H1 (cell line): ENCODE measurements at regions not wholly inside any gene's neighbourhood (a gene's known extent, or its start where the extent isn't known, plus 50 kb on each side); places are given as distances from the start of the nearest gene placed in this dataset.

ENCODE experiments used
- CTCF ChIA-PET: fragments of 300-600 bp; sonication (Branson Sonifier 250); formaldehyde crosslinking; loops from one replicate; lab custom pipeline; 2021; ENCODE audit not compliant: partially characterized antibody; lab: Charles Lee
- POLR2A ChIA-PET: fragments of 300-600 bp; sonication (Branson Sonifier 250); formaldehyde crosslinking; loops from one replicate; lab custom pipeline; 2021; ENCODE audit warnings: inconsistent platforms; ENCODE audit not compliant: partially characterized antibody; lab: Charles Lee
- DNase-seq, 2 experiments: peaks; one replicate each; pipeline versions ENCODE4 v3.0.0 to v3.0.0-alpha.2; 2010 to 2022; ENCODE audit warnings: low spot score in 2 of 2, low read depth in 1 of 2, mixed read lengths in 1 of 2
- FAIRE-seq: peaks from 2 replicates; lab custom pipeline; 2011; peaks lifted over from hg19 to GRCh38; lab: Jason Lieb, UNC
- H2AFZ ChIP-seq: 2 replicates; pipeline ENCODE4 v1.8.1; 2012; ENCODE audit warnings: low read length, inconsistent platforms
- H2AK5ac ChIP-seq: 2 replicates; pipeline ENCODE4 v1.6.1; 2013; ENCODE audit warnings: low read depth, low read length
- H2BK120ac ChIP-seq: replicated peaks from 2 replicates; pipeline ENCODE3; 2013; ENCODE audit warnings: low read depth, low read length, inconsistent platforms
- H2BK12ac ChIP-seq: 2 replicates; pipeline ENCODE4 v1.6.1; 2013; ENCODE audit warnings: low read depth, low read length
- H2BK15ac ChIP-seq: 2 replicates; pipeline ENCODE4 v1.6.1; 2013; ENCODE audit warnings: low read length
- H2BK20ac ChIP-seq: 2 replicates; pipeline ENCODE4 v1.6.1; 2013; ENCODE audit warnings: low read length
- H2BK5ac ChIP-seq: 2 replicates; pipeline ENCODE4 v1.6.1; 2013; ENCODE audit warnings: low read depth, low read length
- H3K14ac ChIP-seq: 2 replicates; pipeline ENCODE4 v1.6.1; 2013; ENCODE audit warnings: inconsistent platforms; ENCODE audit not compliant: insufficient read length
- H3K18ac ChIP-seq: 2 replicates; pipeline ENCODE4 v1.6.1; 2013; ENCODE audit warnings: low read length; ENCODE audit errors: extremely low read depth
- H3K23ac ChIP-seq: 2 replicates; pipeline ENCODE4 v1.6.1; 2013; ENCODE audit warnings: inconsistent platforms; ENCODE audit not compliant: insufficient read length
- H3K23me2 ChIP-seq: 2 replicates; pipeline ENCODE4 v1.6.1; 2013; ENCODE audit warnings: low read depth, low read length
- H3K27ac ChIP-seq: 2 replicates; pipeline ENCODE4 v1.6.1; 2011; ENCODE audit warnings: low read depth, low read length, inconsistent platforms
- H3K27me3 ChIP-seq, 4 experiments: replicated peaks in 1 of 4; 1 replicate in 1 of 4; 2 replicates in 3 of 4; pipeline versions ENCODE4 v1.6.1 to v1.8.1; 2011 to 2013; ENCODE audit warnings: low read length in 3 of 4, mild to moderate bottlenecking in 3 of 4, inconsistent platforms in 2 of 4, mixed read lengths in 2 of 4, moderate library complexity in 1 of 4; ENCODE audit not compliant: control insufficient read depth in 3 of 4, insufficient read depth in 3 of 4; ENCODE audit errors: extremely low read depth in 1 of 4
- H3K36me3 ChIP-seq, 4 experiments: 2 replicates each; pipeline versions ENCODE4 v1.6.1 to v1.8.1; 2011 to 2013; ENCODE audit warnings: mild to moderate bottlenecking in 4 of 4, low read length in 3 of 4, moderate library complexity in 2 of 4, control low read depth in 1 of 4, inconsistent platforms in 1 of 4; ENCODE audit not compliant: insufficient read depth in 4 of 4, control insufficient read depth in 2 of 4
- H3K4ac ChIP-seq: replicated peaks from 2 replicates; pipeline ENCODE3; 2013; ENCODE audit warnings: low read length, low read depth, mixed read lengths, inconsistent platforms; ENCODE audit not compliant: insufficient read length
- H3K4me1 ChIP-seq, 4 experiments: replicated peaks in 1 of 4; 1 replicate in 1 of 4; 2 replicates in 3 of 4; pipeline versions ENCODE4 v1.6.1 to v1.8.1; 2011 to 2013; ENCODE audit warnings: low read length in 3 of 4, inconsistent platforms in 2 of 4, mixed read lengths in 1 of 4; ENCODE audit not compliant: insufficient read depth in 4 of 4, control insufficient read depth in 3 of 4
- H3K4me2 ChIP-seq, 2 experiments: 2 replicates each; pipeline versions ENCODE4 v1.6.1 to v1.8.1; 2011 to 2013; ENCODE audit warnings: low read depth in 2 of 2, low read length in 2 of 2, control low read depth in 1 of 2, inconsistent platforms in 1 of 2, mild to moderate bottlenecking in 1 of 2; ENCODE audit not compliant: insufficient read depth in 1 of 2
- H3K4me3 ChIP-seq, 4 experiments: fragments of 200-600, 300-600 bp in 1 of 4; sonication (generic), shearing (Covaris generic), sonication (Bioruptor Twin) in 1 of 4; 2 replicates each; pipeline versions ENCODE4 v1.5.1 to v1.8.1; 2011 to 2016; ENCODE audit warnings: low read length in 4 of 4, low read depth in 3 of 4, control low read depth in 2 of 4, inconsistent platforms in 2 of 4, mild to moderate bottlenecking in 2 of 4, mixed read lengths in 1 of 4, moderate library complexity in 1 of 4; ENCODE audit not compliant: insufficient read depth in 2 of 4; ENCODE audit errors: extremely low read depth in 1 of 4
- H3K56ac ChIP-seq: replicated peaks from 2 replicates; pipeline ENCODE3; 2013; ENCODE audit warnings: low read depth, mild to moderate bottlenecking, mixed read lengths, low read length, inconsistent platforms; ENCODE audit not compliant: insufficient read length
- H3K79me1 ChIP-seq: 2 replicates; pipeline ENCODE4 v1.6.1; 2013; ENCODE audit warnings: low read depth, low read length, control low read depth
- H3K79me2 ChIP-seq, 2 experiments: 2 replicates each; pipeline versions ENCODE4 v1.6.1 to v1.8.1; 2012 to 2013; ENCODE audit warnings: low read length in 2 of 2, mild to moderate bottlenecking in 2 of 2, inconsistent platforms in 1 of 2; ENCODE audit not compliant: insufficient read depth in 2 of 2, control insufficient read depth in 1 of 2
- H3K9ac ChIP-seq, 4 experiments: replicated peaks in 1 of 4; 1 replicate in 1 of 4; 2 replicates in 3 of 4; pipeline versions ENCODE4 v1.6.1 to v1.8.1; 2011 to 2013; ENCODE audit warnings: low read depth in 3 of 4, low read length in 3 of 4, control low read depth in 2 of 4, mild to moderate bottlenecking in 2 of 4, moderate library complexity in 2 of 4, inconsistent platforms in 1 of 4; ENCODE audit errors: extremely low read depth in 1 of 4
- H3K9me3 ChIP-seq, 2 experiments: 2 replicates each; pipeline versions ENCODE4 v1.6.1 to v1.8.1; 2012 to 2013; ENCODE audit warnings: mild to moderate bottlenecking in 2 of 2, moderate library complexity in 2 of 2, control low read depth in 1 of 2, inconsistent platforms in 1 of 2, low read depth in 1 of 2, low read length in 1 of 2, mixed read lengths in 1 of 2; ENCODE audit not compliant: insufficient read depth in 2 of 2
- H4K20me1 ChIP-seq, 2 experiments: replicated peaks in 1 of 2; 2 replicates each; pipeline versions ENCODE3 to v1.8.1; 2011 to 2013; ENCODE audit warnings: inconsistent platforms in 2 of 2, low read length in 2 of 2, mild to moderate bottlenecking in 1 of 2; ENCODE audit not compliant: insufficient read depth in 2 of 2, control insufficient read depth in 1 of 2
- H4K5ac ChIP-seq: 2 replicates; pipeline ENCODE4 v1.6.1; 2013; ENCODE audit warnings: low read length, low read depth, mixed read lengths, inconsistent platforms; ENCODE audit not compliant: insufficient read length
- H4K8ac ChIP-seq: 2 replicates; pipeline ENCODE4 v1.8.0; 2013; ENCODE audit warnings: mild to moderate bottlenecking, moderate library complexity, low read length, inconsistent platforms; ENCODE audit not compliant: insufficient read depth; ENCODE audit errors: extremely low read depth
- H4K91ac ChIP-seq: replicated peaks from 2 replicates; pipeline ENCODE3; 2013; ENCODE audit warnings: low read length, mixed read lengths, inconsistent platforms; ENCODE audit not compliant: insufficient read length
- BACH1 ChIP-seq: IDR thresholded peaks from 2 replicates; pipeline ENCODE4 v1.6.1; 2012; ENCODE audit warnings: low read length, improper control_type of control experiment
- BCL11A ChIP-seq, 2 experiments: IDR thresholded peaks; one replicate each; pipeline ENCODE4 v1.6.1; 2011; ENCODE audit warnings: low read depth in 2 of 2, low read length in 2 of 2, mild to moderate bottlenecking in 2 of 2
- CBX5 ChIP-seq: fragments of 300-800, 300-1000 bp; sonication (generic); IDR thresholded peaks from 2 replicates; pipeline ENCODE4 v1.7.1; 2016; ENCODE audit warnings: antibody characterized with exemption, low read length, low read depth
- CBX8 ChIP-seq: fragments of 300-800, 300-1000 bp; sonication (generic); IDR thresholded peaks from 2 replicates; pipeline ENCODE4 v1.7.1; 2016; ENCODE audit warnings: low read depth, low read length, borderline replicate concordance
- CTBP2 ChIP-seq: IDR thresholded peaks from 2 replicates; pipeline ENCODE4 v1.7.0; 2011; ENCODE audit warnings: borderline replicate concordance, mild to moderate bottlenecking, moderate library complexity, mixed read lengths, low read length; ENCODE audit not compliant: insufficient read depth, insufficient read length
- FOSL1 ChIP-seq: IDR thresholded peaks from 2 replicates; pipeline ENCODE4 v1.6.1; 2011; ENCODE audit warnings: mild to moderate bottlenecking, low read depth, low read length, moderate library complexity; ENCODE audit not compliant: insufficient read depth
- HDAC2 ChIP-seq, 2 experiments: fragments of 300-600 bp in 1 of 2; sonication (generic) in 1 of 2; IDR thresholded peaks; 2 replicates each; pipeline ENCODE4 v1.6.1; 2011 to 2012; ENCODE audit warnings: low read depth in 2 of 2, low read length in 2 of 2, mild to moderate bottlenecking in 2 of 2, moderate library complexity in 2 of 2, borderline replicate concordance in 1 of 2, inconsistent platforms in 1 of 2
- JUN ChIP-seq: IDR thresholded peaks from 2 replicates; pipeline ENCODE4 v1.6.1; 2011; ENCODE audit warnings: low read depth, mild to moderate bottlenecking, improper control_type of control experiment, low read length
- JUND ChIP-seq: IDR thresholded peaks from 2 replicates; pipeline ENCODE4 v1.6.1; 2011; ENCODE audit warnings: mild to moderate bottlenecking, improper control_type of control experiment, low read length
- PHF8 ChIP-seq: fragments of 200-600 bp; sonication (generic); conservative IDR thresholded peaks from 2 replicates; pipeline ENCODE4 v1.7.1; 2012; ENCODE audit warnings: low read depth, mild to moderate bottlenecking, inconsistent platforms, low read length, moderate library complexity
- POLR2AphosphoS5 ChIP-seq: IDR thresholded peaks from 2 replicates; pipeline ENCODE4 v1.6.1; 2011; ENCODE audit warnings: low read depth, low read length
- POU5F1 ChIP-seq: IDR thresholded peaks from 2 replicates; pipeline ENCODE4 v1.6.1; 2011; ENCODE audit warnings: low read depth, mild to moderate bottlenecking, low read length, moderate library complexity
- SP2 ChIP-seq: IDR thresholded peaks from 2 replicates; pipeline ENCODE4 v1.6.1; 2012; ENCODE audit warnings: mild to moderate bottlenecking, low read length, inconsistent platforms
- TCF12 ChIP-seq: IDR thresholded peaks from 2 replicates; pipeline ENCODE4 v1.6.1; 2011; ENCODE audit warnings: low read depth, mild to moderate bottlenecking, low read length
- YY1 ChIP-seq: IDR thresholded peaks from 2 replicates; pipeline ENCODE4 v1.6.1; 2011; ENCODE audit warnings: low read depth, mild to moderate bottlenecking, low read length
- ZNF274 ChIP-seq: IDR thresholded peaks from 2 replicates; pipeline ENCODE4 v1.7.0; 2012; ENCODE audit warnings: low read length, borderline replicate concordance; ENCODE audit errors: extremely low read depth
- WGBS, 2 experiments: shearing (Covaris generic) in 1 of 2; methylation state at CpG; one replicate each; pipeline versions ENCODE4 v1.1.6 to v1.1.7; 2013 to 2015; ENCODE audit warnings: low lambda C conversion rate in 2 of 2, mixed read lengths in 2 of 2, inconsistent platforms in 1 of 2, low coverage in 1 of 2, missing lambda C conversion rate in 1 of 2; ENCODE audit not compliant: insufficient replicate concordance in 2 of 2, insufficient coverage in 1 of 2, insufficient read length in 1 of 2; ENCODE audit errors: extremely low coverage in 1 of 2, missing lambda C conversion rate in 1 of 2; 5-methylcytosine and 5-hydroxymethylcytosine counted together

DNA sequence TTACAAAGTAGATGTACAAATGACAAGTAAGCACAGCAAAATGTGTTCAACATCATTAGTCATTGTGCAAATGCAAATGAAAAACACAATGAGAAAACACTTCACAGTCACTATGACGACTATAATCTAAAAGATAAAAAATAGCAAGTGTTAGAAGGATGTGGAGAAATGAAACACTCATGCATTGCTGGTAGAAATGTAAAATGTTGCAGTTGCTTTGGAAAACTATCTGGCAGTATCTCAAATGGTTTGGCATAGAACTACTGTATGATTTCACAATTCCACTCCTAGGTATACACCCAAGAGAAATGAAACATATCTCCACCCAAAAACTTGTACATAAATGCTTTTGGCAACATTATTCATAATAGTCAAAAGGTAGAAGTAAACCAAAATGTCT lies 459.7 kb upstream of the TRAM1L1 start:
- no peak overlapping the region for H3K23ac ChIP-seq
- no peak for DNase-seq
- ChIA-PET POLR2A (no interaction called here), CTCF (no interaction called here)
- H3K36me3 ChIP-seq: no peaks in the 10 kb centered on the region
- no peak overlapping the region for H2AFZ ChIP-seq
- no peak overlapping the region for H3K18ac ChIP-seq
- H2BK12ac ChIP-seq: no peak overlapping the region
- H2BK5ac ChIP-seq: no peak overlapping the region
- H3K27me3 ChIP-seq: no peaks in the 10 kb centered on the region
- H3K56ac ChIP-seq: no peak overlapping the region
- H3K4me3 ChIP-seq: no peak overlapping the region
- 0 out of 4 replicates have a peak, but pooled peaks cover 0 to 3% of the 10 kb centered on the region in 2 experiments for H3K9me3 ChIP-seq
- no peak overlapping the region for H3K4me2 ChIP-seq
- FAIRE-seq: no peak
- no peak overlapping the region for H4K5ac ChIP-seq
- no peak overlapping the region for H2AK5ac ChIP-seq
- no peaks in the 10 kb centered on the region for H3K79me1 ChIP-seq
- no peak overlapping the region for H2BK120ac ChIP-seq
- H3K27ac ChIP-seq: no peak overlapping the region
- no peaks in the 10 kb centered on the region for H3K4me1 ChIP-seq
- no peak overlapping the region for H3K4ac ChIP-seq
- H3K23me2 ChIP-seq: no peaks in the 10 kb centered on the region
- H2BK20ac ChIP-seq: no peak overlapping the region
- no peaks in the 10 kb centered on the region for H3K79me2 ChIP-seq
- no peak overlapping the region for H2BK15ac ChIP-seq
- H3K14ac ChIP-seq: no peak overlapping the region
- no peak overlapping the region for H4K8ac ChIP-seq
- H4K91ac ChIP-seq: no peak overlapping the region
- no peaks in the 10 kb centered on the region for H4K20me1 ChIP-seq
- H3K9ac ChIP-seq: no peak overlapping the region
- WGBS, 2 experiments: 52% methylated on average over 1 of the region's 1 CpG; no CpG with 5 or more reads in 1 of the 2 experiments
- TF ChIP-seq BACH1 (no peak), JUND (no peak), PHF8 (no peak), POLR2AphosphoS5 (no peak), POU5F1 (no peak), YY1 (no peak), CTBP2 (no peak), JUN (no peak), ZNF274 (no peak), FOSL1 (no peak), HDAC2 (IDR thresholded peaks at IDR 0.05; ENCODE audit: borderline replicate concordance in 1 of 2, low read depth in 2 of 2, low read length in 2 of 2) (no peak), SP2 (no peak), CBX8 (no peak), TCF12 (no peak), BCL11A (IDR thresholded peaks at IDR 0.05; ENCODE audit: low read depth in 2 of 2, low read length in 2 of 2) (no peak), CBX5 (no peak)
